Calu3 (cell line): ENCODE measurements at regions not wholly inside any gene's neighbourhood (a gene's known extent, or its start where the extent isn't known, plus 50 kb on each side); places are given as distances from the start of the nearest gene placed in this dataset.

Experiments
- BruUV-seq: library from RNA; stranded (reverse); fragments of 400-500 nt; replicated peaks from 2 replicates; lab custom pipeline; 2021; lab: Mats Ljungman, UMichigan
- CTCF ChIA-PET: fragments of 300-600 bp; sonication (Branson Sonifier 250); formaldehyde crosslinking; loops from one replicate; lab custom pipeline; 2022; ENCODE audit warnings: antibody characterized with exemption; lab: Charles Lee
- DNase-seq: peaks from one replicate; pipeline ENCODE4 v3.0.0; 2022
- H3K27ac Mint-ChIP-seq: one replicate; pipeline ENCODE4 v1.8.0; 2022; ENCODE audit warnings: mixed read lengths; ENCODE audit not compliant: unreplicated experiment
- H3K27me3 Mint-ChIP-seq: one replicate; pipeline ENCODE4 v1.8.0; 2022; ENCODE audit warnings: mixed read lengths; ENCODE audit not compliant: unreplicated experiment
- H3K36me3 Mint-ChIP-seq: one replicate; pipeline ENCODE4 v1.8.0; 2022; ENCODE audit warnings: mild to moderate bottlenecking, moderate library complexity, mixed read lengths; ENCODE audit not compliant: insufficient read depth, unreplicated experiment
- H3K4me1 Mint-ChIP-seq: one replicate; pipeline ENCODE4 v1.8.0; 2022; ENCODE audit warnings: mild to moderate bottlenecking, low read depth, mixed read lengths; ENCODE audit not compliant: unreplicated experiment
- H3K4me3 Mint-ChIP-seq: one replicate; pipeline ENCODE4 v1.8.0; 2022; ENCODE audit warnings: mild to moderate bottlenecking, low read depth, moderate library complexity, mixed read lengths; ENCODE audit not compliant: unreplicated experiment
- H3K9me3 Mint-ChIP-seq: one replicate; pipeline ENCODE4 v1.8.0; 2022; ENCODE audit warnings: low read depth, mixed read lengths; ENCODE audit not compliant: unreplicated experiment
- intact Hi-C: fragments of 100-400 bp; cut with micrococcal nuclease; formaldehyde crosslinking; loops from one replicate; pipeline ENCODE4 v1.10.0; 2022; ENCODE audit not compliant: unreplicated experiment
- TF ChIP-seq, protein P1 (sequence below): fragments of 200-600 bp; IDR thresholded peaks from one replicate; pipeline ENCODE4 v1.8.0; 2022; ENCODE audit warnings: antibody characterized with exemption; ENCODE audit not compliant: unreplicated experiment

DNA sequence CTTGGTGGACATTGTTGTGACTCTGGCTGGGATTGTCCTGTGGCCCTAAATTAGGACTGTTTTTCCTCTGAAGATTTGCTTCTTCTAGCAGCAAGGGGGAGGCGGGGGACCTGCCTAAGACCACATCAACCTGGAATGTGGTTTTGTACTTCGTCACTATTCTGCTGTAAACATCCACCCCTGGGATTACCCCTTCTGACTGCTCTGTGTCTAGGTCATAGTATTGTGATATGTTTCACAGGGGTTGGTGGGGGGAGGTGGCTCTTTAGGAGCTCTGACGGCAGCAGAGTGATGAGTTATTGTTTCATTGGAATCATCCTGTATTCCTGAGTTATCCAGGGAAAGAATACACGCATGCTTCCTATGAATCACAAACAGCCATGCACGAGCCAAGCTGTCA is 226.4 kb upstream of the MYT1L start:
- intact Hi-C loops, result no loop called here
- DNase-seq, result no peak
- H3K27me3 Mint-ChIP-seq, result no peaks in the 10 kb centered on the region
- CTCF ChIA-PET, result no interaction called here
- BruUV-seq, result no TSS peak
- H3K4me1 Mint-ChIP-seq, result no peaks in the 10 kb centered on the region
- H3K36me3 Mint-ChIP-seq, result no peaks in the 10 kb centered on the region
- H3K27ac Mint-ChIP-seq, result no peak overlapping the region
- TF ChIP-seq, protein P1, sequence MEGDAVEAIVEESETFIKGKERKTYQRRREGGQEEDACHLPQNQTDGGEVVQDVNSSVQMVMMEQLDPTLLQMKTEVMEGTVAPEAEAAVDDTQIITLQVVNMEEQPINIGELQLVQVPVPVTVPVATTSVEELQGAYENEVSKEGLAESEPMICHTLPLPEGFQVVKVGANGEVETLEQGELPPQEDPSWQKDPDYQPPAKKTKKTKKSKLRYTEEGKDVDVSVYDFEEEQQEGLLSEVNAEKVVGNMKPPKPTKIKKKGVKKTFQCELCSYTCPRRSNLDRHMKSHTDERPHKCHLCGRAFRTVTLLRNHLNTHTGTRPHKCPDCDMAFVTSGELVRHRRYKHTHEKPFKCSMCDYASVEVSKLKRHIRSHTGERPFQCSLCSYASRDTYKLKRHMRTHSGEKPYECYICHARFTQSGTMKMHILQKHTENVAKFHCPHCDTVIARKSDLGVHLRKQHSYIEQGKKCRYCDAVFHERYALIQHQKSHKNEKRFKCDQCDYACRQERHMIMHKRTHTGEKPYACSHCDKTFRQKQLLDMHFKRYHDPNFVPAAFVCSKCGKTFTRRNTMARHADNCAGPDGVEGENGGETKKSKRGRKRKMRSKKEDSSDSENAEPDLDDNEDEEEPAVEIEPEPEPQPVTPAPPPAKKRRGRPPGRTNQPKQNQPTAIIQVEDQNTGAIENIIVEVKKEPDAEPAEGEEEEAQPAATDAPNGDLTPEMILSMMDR, result no peak
- no peak overlapping the region for H3K4me3 Mint-ChIP-seq
- H3K9me3 Mint-ChIP-seq, result peaks cover 24% of the 10 kb centered on the region

DNA sequence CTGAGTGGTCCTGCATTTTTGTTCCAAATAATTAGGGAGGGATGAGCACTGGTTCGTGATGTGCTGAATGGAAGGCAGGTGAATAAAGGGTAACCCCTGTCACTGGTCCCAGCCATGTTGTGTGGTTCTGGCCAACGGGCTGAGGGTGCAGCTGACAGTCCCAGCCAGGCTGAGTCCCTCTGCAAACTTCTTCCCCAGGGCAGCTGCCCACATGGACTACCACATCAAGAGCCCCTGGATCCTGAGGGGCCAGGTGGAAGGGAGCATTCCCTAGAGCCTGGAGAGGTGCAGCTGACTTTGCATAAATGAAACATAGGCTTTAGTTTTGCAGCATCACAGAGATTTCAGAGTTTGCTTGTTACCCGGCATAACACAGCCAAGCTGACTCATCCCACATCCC is 219.8 kb upstream of the MYT1L start:
- no peak for DNase-seq
- peaks cover 6% of the 10 kb centered on the region for H3K36me3 Mint-ChIP-seq
- H3K4me3 Mint-ChIP-seq, result no peak overlapping the region
- no TSS peak for BruUV-seq
- intact Hi-C loops, result no loop called here
- no peaks in the 10 kb centered on the region for H3K4me1 Mint-ChIP-seq
- no peaks in the 10 kb centered on the region for H3K27me3 Mint-ChIP-seq
- TF ChIP-seq, protein P1, result no peak
- no peak overlapping the region for H3K27ac Mint-ChIP-seq
- H3K9me3 Mint-ChIP-seq, result peaks cover 28% of the 10 kb centered on the region
- CTCF ChIA-PET, result no interaction called here

DNA sequence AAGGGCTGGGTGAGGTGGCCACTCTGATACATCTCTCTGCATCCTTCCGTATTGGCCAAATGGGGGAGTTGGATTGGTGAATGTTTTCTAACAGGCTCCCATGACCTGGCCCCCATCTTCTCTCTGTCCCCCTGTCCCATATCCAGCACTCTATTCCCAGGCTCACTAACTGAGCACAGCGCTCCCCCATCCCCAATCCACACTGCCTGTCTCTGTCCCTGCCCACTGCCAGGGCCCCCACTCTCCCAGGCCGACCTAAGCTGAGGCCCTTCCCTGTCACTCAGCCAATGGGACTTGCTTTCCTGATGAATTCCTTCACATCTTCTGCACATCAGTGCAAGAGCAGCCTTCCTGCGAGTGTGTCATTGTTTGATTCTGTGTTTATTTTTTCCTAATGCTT is 216.8 kb upstream of the MYT1L start:
- Mint-ChIP-seq H3K4me3 (no peak overlapping the region), H3K4me1 (no peaks in the 10 kb centered on the region), H3K27me3 (no peaks in the 10 kb centered on the region), H3K36me3 (peaks cover 6% of the 10 kb centered on the region), H3K27ac (no peak overlapping the region), H3K9me3 (peaks cover 24% of the 10 kb centered on the region)
- no TSS peak for BruUV-seq
- TF ChIP-seq, protein P1, result no peak
- CTCF ChIA-PET, result no interaction called here
- DNase-seq, result no peak
- intact Hi-C loops, result no loop called here

DNA sequence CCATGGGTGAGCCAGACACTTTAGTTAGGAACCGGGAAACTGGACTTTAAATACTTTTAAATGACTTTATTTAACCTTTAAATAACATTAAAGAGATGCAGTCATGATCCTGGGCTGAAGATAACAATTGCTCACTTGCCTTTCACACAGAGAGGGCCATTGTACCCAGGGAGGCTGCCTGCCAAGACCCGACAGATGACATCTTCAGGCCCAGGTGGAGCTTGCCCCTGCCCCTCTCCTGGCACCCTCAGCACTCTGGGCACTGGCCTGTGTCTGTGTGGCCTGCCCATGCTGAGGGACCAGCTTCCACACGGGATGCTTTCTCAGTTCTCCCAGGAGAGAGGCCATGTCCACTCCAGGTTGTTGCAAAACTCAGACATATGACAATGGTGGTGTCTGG is 216.4 kb upstream of the MYT1L start:
- no TSS peak for BruUV-seq
- CTCF ChIA-PET, result no interaction called here
- no peaks in the 10 kb centered on the region for H3K4me1 Mint-ChIP-seq
- no peak for DNase-seq
- H3K36me3 Mint-ChIP-seq, result peaks cover 6% of the 10 kb centered on the region
- TF ChIP-seq, protein P1, result no peak
- no peak overlapping the region for H3K4me3 Mint-ChIP-seq
- peaks cover 23% of the 10 kb centered on the region for H3K9me3 Mint-ChIP-seq
- no peak overlapping the region for H3K27ac Mint-ChIP-seq
- H3K27me3 Mint-ChIP-seq, result no peaks in the 10 kb centered on the region
- intact Hi-C loops, result no loop called here
